Activated CD4-positive, alpha-beta memory T cell treated with anti-CD3 and anti-CD28 coated beads for 36 hours (primary cell): ENCODE measurements at regions not wholly inside any gene's neighbourhood (a gene's known extent, or its start where the extent isn't known, plus 50 kb on each side); places are given as distances from the start of the nearest gene placed in this dataset.
"Not testable (repeated sequence)": the region's sequence is repeated elsewhere in the genome, so short reads cannot be mapped to it uniquely, and the experiment has no call there.

Experiments used
- CTCF ChIA-PET: fragments of 350-600 bp; sonication (Branson Sonifier 250); formaldehyde crosslinking; loops from one replicate; lab custom pipeline; 2021; ENCODE audit warnings: antibody characterized with exemption, inconsistent platforms; lab: Charles Lee
- POLR2A ChIA-PET: fragments of 350-600 bp; sonication (Branson Sonifier 250); formaldehyde crosslinking; loops from one replicate; lab custom pipeline; 2021; ENCODE audit warnings: antibody characterized with exemption; lab: Charles Lee
- DNase-seq: peaks from one replicate; pipeline ENCODE4 v3.0.0-alpha.2; 2020
- H3K27ac Mint-ChIP-seq: one replicate; pipeline ENCODE4 v1.8.0; 2021; ENCODE audit warnings: mixed read lengths
- H3K27me3 Mint-ChIP-seq: one replicate; pipeline ENCODE4 v1.8.0; 2021; ENCODE audit warnings: mixed read lengths
- H3K36me3 Mint-ChIP-seq: one replicate; pipeline ENCODE4 v1.8.0; 2021; ENCODE audit warnings: mixed read lengths
- H3K4me1 Mint-ChIP-seq: one replicate; pipeline ENCODE4 v1.8.0; 2021; ENCODE audit warnings: low read depth, mixed read lengths
- H3K4me3 Mint-ChIP-seq: one replicate; pipeline ENCODE4 v1.8.0; 2021; ENCODE audit warnings: mild to moderate bottlenecking, mixed read lengths
- H3K9me3 Mint-ChIP-seq: one replicate; pipeline ENCODE4 v1.8.0; 2021; ENCODE audit warnings: mixed read lengths
- intact Hi-C: fragments of 100-400 bp; cut with micrococcal nuclease; formaldehyde crosslinking; loops from one replicate; pipeline ENCODE4 v1.15.1; 2023

DNA sequence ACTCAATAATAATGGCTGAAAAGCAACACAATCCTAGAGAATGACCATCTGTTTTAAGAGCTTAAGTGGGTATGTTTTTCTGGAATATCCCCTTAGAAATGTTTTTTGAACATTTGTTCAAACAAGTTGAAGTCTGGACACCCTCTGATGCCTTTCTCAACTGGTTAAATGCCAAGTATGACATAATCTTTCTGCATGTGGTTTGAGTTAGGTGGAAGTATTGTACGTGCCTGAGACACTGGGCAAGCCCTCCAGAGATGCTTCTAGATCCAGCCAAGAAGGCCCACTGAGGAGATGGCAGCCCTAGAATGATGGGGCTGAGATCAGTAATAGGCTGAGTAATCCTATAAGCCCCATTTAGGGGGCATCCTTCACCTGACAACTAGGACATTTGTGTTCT is 493.1 kb downstream of the MAGEE1 start:
- H3K9me3 Mint-ChIP-seq, result no peaks in the 10 kb centered on the region

DNA sequence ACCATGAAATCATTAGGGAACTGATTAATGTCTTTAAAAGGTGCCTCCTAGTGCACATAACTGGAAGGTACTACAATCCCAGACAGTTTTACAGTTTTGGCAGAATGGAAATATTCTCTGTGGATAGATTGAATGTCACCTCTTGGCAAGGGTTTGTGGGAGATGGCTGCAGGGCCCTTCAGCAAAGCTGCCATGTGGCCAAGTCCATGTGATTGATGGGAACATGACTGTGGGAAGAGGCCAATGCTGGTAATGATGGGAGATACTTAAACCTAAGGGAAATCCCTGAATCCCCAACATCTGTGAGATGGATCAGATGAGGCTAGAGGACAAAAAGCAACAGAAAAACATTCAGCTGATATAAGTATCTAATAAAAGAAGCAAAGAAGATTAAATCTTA is 493.7 kb downstream of the MAGEE1 start:
- CTCF ChIA-PET, result no interaction called here
- Mint-ChIP-seq H3K27me3 (no peaks in the 10 kb centered on the region), H3K4me1 (no peaks in the 10 kb centered on the region)

More for the DNA sequence above, 493.1 kb downstream of the MAGEE1 start:
- no peak overlapping the region for H3K27ac Mint-ChIP-seq
- no peak for DNase-seq
- ChIA-PET CTCF (no interaction called here), POLR2A (no interaction called here)
- H3K4me1 Mint-ChIP-seq, result no peaks in the 10 kb centered on the region
- no peaks in the 10 kb centered on the region for H3K36me3 Mint-ChIP-seq
- no peak overlapping the region for H3K4me3 Mint-ChIP-seq
- intact Hi-C loops, result no loop called here
- no peaks in the 10 kb centered on the region for H3K27me3 Mint-ChIP-seq

GRCh38 chrX:76922100-76922499 is 494.6 kb downstream of the MAGEE1 start:
- Mint-ChIP-seq H3K9me3 (no peaks in the 10 kb centered on the region), H3K27me3 (no peaks in the 10 kb centered on the region), H3K36me3 (no peaks in the 10 kb centered on the region), H3K27ac (no peak overlapping the region), H3K4me1 (no peaks in the 10 kb centered on the region), H3K4me3 (no peak overlapping the region)
- intact Hi-C loops, result no loop called here
- no peak for DNase-seq
- CTCF ChIA-PET, result no interaction called here
- POLR2A ChIA-PET, result no interaction called here

More for the DNA sequence above, 493.7 kb downstream of the MAGEE1 start:
- Mint-ChIP-seq H3K36me3 (no peaks in the 10 kb centered on the region), H3K4me3 (no peak overlapping the region), H3K27ac (no peak overlapping the region), H3K9me3 (no peaks in the 10 kb centered on the region)
- intact Hi-C loops, result no loop called here
- DNase-seq, result no peak
- POLR2A ChIA-PET, result no interaction called here

DNA sequence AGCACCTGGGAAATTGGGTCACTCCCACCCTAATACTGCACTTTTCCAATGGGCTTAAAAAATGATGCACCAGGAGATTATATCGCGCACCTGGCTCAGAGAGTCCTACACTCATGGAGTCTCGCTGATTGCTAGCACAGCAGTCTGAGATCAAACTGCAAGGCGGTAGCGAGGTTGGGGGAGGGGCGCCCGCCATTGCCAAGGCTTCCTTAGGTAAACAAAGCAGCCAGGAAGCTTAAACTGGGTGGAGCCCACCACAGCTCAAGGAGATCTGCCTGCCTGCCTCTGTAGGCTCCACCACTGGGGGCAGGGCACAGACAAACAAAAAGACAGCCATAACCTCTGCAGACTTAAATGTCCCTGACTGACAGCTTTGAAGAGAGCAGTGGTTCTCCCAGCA is 497.1 kb downstream of the MAGEE1 start:
- H3K4me1 Mint-ChIP-seq, CTCF ChIA-PET, H3K27me3 Mint-ChIP-seq, POLR2A ChIA-PET, DNase-seq, H3K9me3 Mint-ChIP-seq, H3K4me3 Mint-ChIP-seq, H3K27ac Mint-ChIP-seq, intact Hi-C loops, H3K36me3 Mint-ChIP-seq: not testable (repeated sequence)

GRCh38 chrX:76931518-76931917 is 504.0 kb downstream of the MAGEE1 start:
- Mint-ChIP-seq H3K4me1 (no peaks in the 10 kb centered on the region), H3K27ac (no peak overlapping the region), H3K4me3 (no peak overlapping the region), H3K36me3 (no peaks in the 10 kb centered on the region), H3K9me3 (peaks cover 3% of the 10 kb centered on the region), H3K27me3 (no peaks in the 10 kb centered on the region)
- DNase-seq, result no peak
- intact Hi-C loops, result no loop called here
- ChIA-PET POLR2A (no interaction called here), CTCF (no interaction called here)

GRCh38 chrX:76957485-76957884 is 489.7 kb upstream of the FGF16 start:
- ChIA-PET POLR2A (no interaction called here), CTCF (no interaction called here)
- intact Hi-C loops, result no loop called here

GRCh38 chrX:76971393-76972376 is 475.5 kb upstream of the FGF16 start:
- Mint-ChIP-seq H3K4me1 (peaks cover 6% of the 10 kb centered on the region), H3K36me3 (no peaks in the 10 kb centered on the region), H3K27me3 (no peaks in the 10 kb centered on the region), H3K9me3 (no peaks in the 10 kb centered on the region), H3K4me3 (no peak overlapping the region), H3K27ac (peak overlapping the region; percentile 74)
- POLR2A ChIA-PET, result interaction anchor here (1.3 kb wide), 1 partner anchor 32 kb away, joined by 5 read pairs; no protein-coding TSS in a partner anchor
- DNase-seq, result no peak
- intact Hi-C loops, result no loop called here
- CTCF ChIA-PET, result no interaction called here

More at GRCh38 chrX:76957485-76957884, 489.7 kb upstream of the FGF16 start:
- no peaks in the 10 kb centered on the region for H3K4me1 Mint-ChIP-seq
- no peaks in the 10 kb centered on the region for H3K27me3 Mint-ChIP-seq
- H3K36me3 Mint-ChIP-seq, result no peaks in the 10 kb centered on the region
- H3K27ac Mint-ChIP-seq, result no peak overlapping the region
- DNase-seq, result no peak
- H3K4me3 Mint-ChIP-seq, result no peak overlapping the region
- H3K9me3 Mint-ChIP-seq, result peaks cover 9% of the 10 kb centered on the region

GRCh38 chrX:76977452-76977851 is 469.7 kb upstream of the FGF16 start:
- no peaks in the 10 kb centered on the region for H3K9me3 Mint-ChIP-seq
- CTCF ChIA-PET, result no interaction called here
- DNase-seq, result no peak
- no peaks in the 10 kb centered on the region for H3K4me1 Mint-ChIP-seq
- intact Hi-C loops, result no loop called here
- H3K27ac Mint-ChIP-seq, result no peak overlapping the region
- no peaks in the 10 kb centered on the region for H3K36me3 Mint-ChIP-seq
- no peaks in the 10 kb centered on the region for H3K27me3 Mint-ChIP-seq
- POLR2A ChIA-PET, result no interaction called here
- H3K4me3 Mint-ChIP-seq, result no peak overlapping the region

DNA sequence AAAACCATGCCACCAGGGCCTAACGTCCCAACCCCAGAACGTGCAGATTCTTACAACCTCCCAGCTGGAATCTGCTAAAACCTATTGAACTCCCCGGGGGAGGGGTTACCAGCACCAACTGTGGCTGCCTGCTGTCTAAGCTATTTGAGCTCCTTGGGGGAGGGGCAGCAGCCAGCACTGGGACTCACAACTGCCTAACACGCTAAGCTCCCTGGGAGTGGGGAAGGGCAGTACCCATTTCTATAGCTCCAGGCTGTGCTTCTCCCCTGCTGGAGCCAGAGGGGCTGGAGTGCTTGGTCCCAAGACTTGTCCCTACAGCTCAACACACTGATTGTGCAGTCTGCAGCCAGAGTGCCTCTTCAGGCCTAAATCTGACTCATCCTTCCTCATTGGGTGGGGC is 459.8 kb upstream of the FGF16 start:
- Mint-ChIP-seq H3K27me3 (no peaks in the 10 kb centered on the region), H3K36me3 (no peaks in the 10 kb centered on the region), H3K9me3 (peaks cover 14% of the 10 kb centered on the region), H3K4me1 (no peaks in the 10 kb centered on the region), H3K4me3 (no peak overlapping the region), H3K27ac (no peak overlapping the region)
- CTCF ChIA-PET, result no interaction called here
- POLR2A ChIA-PET, result no interaction called here
- intact Hi-C loops, result no loop called here
- DNase-seq, result no peak

- intact Hi-C loops, result no loop called here
- POLR2A ChIA-PET, result no interaction called here
- CTCF ChIA-PET, result no interaction called here
These were observed 450.5 kb upstream of the FGF16 start for GRCh38 chrX:76996641-76997040.

GRCh38 chrX:77003530-77003929 is 443.7 kb upstream of the FGF16 start:
- no peak for DNase-seq
- no peak overlapping the region for H3K4me3 Mint-ChIP-seq
- no peaks in the 10 kb centered on the region for H3K9me3 Mint-ChIP-seq
- intact Hi-C loops, result no loop called here
- H3K27me3 Mint-ChIP-seq, result no peaks in the 10 kb centered on the region
- no peaks in the 10 kb centered on the region for H3K36me3 Mint-ChIP-seq
- H3K27ac Mint-ChIP-seq, result peak overlapping the region; percentile 55
- peaks cover 20% of the 10 kb centered on the region for H3K4me1 Mint-ChIP-seq
- CTCF ChIA-PET, result no interaction called here
- POLR2A ChIA-PET, result interaction anchor here (1.3 kb wide), 1 partner anchor 32 kb away, joined by 5 read pairs; no protein-coding TSS in a partner anchor

More at GRCh38 chrX:76996641-76997040, 450.5 kb upstream of the FGF16 start:
- no peak for DNase-seq
- Mint-ChIP-seq H3K9me3 (no peaks in the 10 kb centered on the region), H3K27ac (no peak overlapping the region), H3K4me1 (no peaks in the 10 kb centered on the region), H3K27me3 (no peaks in the 10 kb centered on the region), H3K4me3 (no peak overlapping the region), H3K36me3 (no peaks in the 10 kb centered on the region)

DNA sequence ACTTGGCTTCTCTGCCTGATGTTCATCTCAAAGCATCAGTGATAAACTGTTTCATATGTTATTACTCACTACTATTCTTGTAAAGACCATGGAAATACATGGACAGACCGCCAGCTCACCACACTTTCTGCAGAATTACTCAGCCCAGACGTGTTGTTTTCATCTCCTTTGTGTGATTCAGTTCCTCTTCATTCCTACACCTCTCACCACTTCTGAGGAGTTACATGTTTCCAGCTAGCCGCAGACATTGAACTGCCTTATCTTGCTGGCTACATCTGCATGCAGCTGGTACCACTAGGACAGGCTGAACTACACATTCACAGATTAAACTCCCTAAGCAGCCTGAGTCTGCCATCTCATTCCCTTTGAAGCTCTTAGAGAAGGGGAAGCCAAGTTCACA is 443.2 kb upstream of the FGF16 start:
- H3K27ac Mint-ChIP-seq, result peak overlapping the region; percentile 55
- POLR2A ChIA-PET, result interaction anchor here (1.3 kb wide), 1 partner anchor 32 kb away, joined by 5 read pairs; no protein-coding TSS in a partner anchor

More for the DNA sequence above, 443.2 kb upstream of the FGF16 start:
- H3K4me1 Mint-ChIP-seq, result peaks cover 20% of the 10 kb centered on the region
- peak; percentile 71 for DNase-seq
- H3K4me3 Mint-ChIP-seq, result no peak overlapping the region
- H3K36me3 Mint-ChIP-seq, result no peaks in the 10 kb centered on the region
- no peaks in the 10 kb centered on the region for H3K27me3 Mint-ChIP-seq
- no peaks in the 10 kb centered on the region for H3K9me3 Mint-ChIP-seq
- CTCF ChIA-PET, result no interaction called here
- intact Hi-C loops, result no loop called here
